ENCODE measurements at regions not wholly inside any gene's neighbourhood (a gene's known extent, or its start where the extent isn't known, plus 50 kb on each side); places are given as distances from the start of the nearest gene placed in this dataset.

- Histone ChIP-seq H3K23ac (ENCODE audit: low read depth, low read length) (no peak overlapping the region), H3K4me2 (ENCODE audit: low read depth, low read length) (no peak overlapping the region), H3K79me1 (ENCODE audit: low read depth in 1 of 2, low read length in 2 of 2) (no peaks in the 10 kb centered on the region), H3K9me3 (ENCODE audit: control insufficient read depth, insufficient read depth, low read length) (no peaks in the 10 kb centered on the region), H3K36me3 (ENCODE audit: control insufficient read depth, insufficient read depth, low read length) (no peaks in the 10 kb centered on the region), H3K27me3 (ENCODE audit: control insufficient read depth, insufficient read depth, low read length) (no peaks in the 10 kb centered on the region), H3K4ac (ENCODE audit: low read depth, low read length) (no peak overlapping the region), H3K9me1 (ENCODE audit: insufficient read depth, low read length) (no peaks in the 10 kb centered on the region), H4K91ac (ENCODE audit: insufficient read depth, low read depth, low read length) (no peak overlapping the region), H3K4me3 (ENCODE audit: insufficient read depth, low read depth, low read length) (no peak overlapping the region), H2AK5ac (ENCODE audit: low read depth, low read length) (no peak overlapping the region), H3K56ac (ENCODE audit: extremely low read depth, insufficient read depth, low read length) (no peak overlapping the region), H3K4me1 (ENCODE audit: control insufficient read depth, insufficient read depth, low read length) (no peaks in the 10 kb centered on the region), H2BK15ac (ENCODE audit: low read depth, low read length) (no peak overlapping the region), H3K18ac (ENCODE audit: low read depth, low read length) (no peak overlapping the region), H2AK9ac (replicated peaks; ENCODE audit: low read depth, low read length, poor library complexity) (no peak overlapping the region), H4K20me1 (ENCODE audit: insufficient read depth, low read length) (no peaks in the 10 kb centered on the region), H4K5ac (ENCODE audit: low read depth, low read length) (no peak overlapping the region), H2BK5ac (ENCODE audit: low read depth, low read length, poor library complexity, severe bottlenecking) (no peak overlapping the region), H3K14ac (replicated peaks; ENCODE audit: low read depth, low read length) (no peak overlapping the region), H3K9ac (ENCODE audit: low read depth, low read length) (no peak overlapping the region), H3K27ac (ENCODE audit: insufficient read depth, low read length) (no peak overlapping the region), H4K8ac (ENCODE audit: low read depth in 2 of 2, low read length in 2 of 2) (no peak overlapping the region), H2BK20ac (ENCODE audit: low read depth, low read length) (no peak overlapping the region), H2AFZ (replicated peaks; ENCODE audit: low read length, poor library complexity) (no peak overlapping the region), H2BK120ac (ENCODE audit: low read depth, low read length) (no peak overlapping the region)
- no peak for TF ChIP-seq RFX5 (IDR thresholded peaks at IDR 0.05; ENCODE audit: low read depth, low read length)
- no peak for TF ChIP-seq POLR2A (IDR thresholded peaks at IDR 0.05; ENCODE audit: low read depth, low read length)
- no peak for TF ChIP-seq CTCF (conservative IDR thresholded peaks at IDR 0.05; ENCODE audit: low read depth, low read length)
- no peak for TF ChIP-seq USF2 (IDR thresholded peaks at IDR 0.05; ENCODE audit: low read depth, low read length)
- TF ChIP-seq SMC3 (IDR thresholded peaks at IDR 0.05; ENCODE audit: low read depth, low read length): no peak
- TF ChIP-seq CHD1 (IDR thresholded peaks at IDR 0.05; ENCODE audit: low read depth, low read length): no peak
- no peak for TF ChIP-seq ELK1 (IDR thresholded peaks at IDR 0.05; ENCODE audit: borderline replicate concordance, low read depth, low read length)
- in situ Hi-C loops (cut with MboI; ENCODE audit: low sequenced_read_pairs) (no loop called here), dilution Hi-C loops (cut with HindIII; ENCODE audit: low sequenced_read_pairs, unreplicated experiment) (no loop called here), intact Hi-C loops (cut with micrococcal nuclease) (no loop called here)
- CTCF ChIA-PET: interaction anchor here (0.6 kb wide), 1 partner anchor 15 kb away, joined by 3 read pairs; no protein-coding TSS in a partner anchor
- no CpG with 5 or more reads among the region's 1 CpG for WGBS, 2 experiments (ENCODE audit: extremely low coverage in 2 of 2, insufficient read length in 1 of 2)
- POLR2A ChIA-PET (ENCODE audit: unreplicated experiment): no interaction called here
- BruUV-seq (replicated peaks): no TSS peak
- no peak for ATAC-seq (ENCODE audit: low read depth)
- no peak for DNase-seq
Observed at GRCh38 chr20:52704553-52704952, 267.6 kb upstream of the TSHZ2 start.

Measured in IMR-90 (cell line).